AG04450 (cell line): ENCODE measurements at regions not wholly inside any gene's neighbourhood (a gene's known extent, or its start where the extent isn't known, plus 50 kb on each side); places are given as distances from the start of the nearest gene placed in this dataset.

Source experiments
- CTCF ChIA-PET: fragments of 300-600, 350-600 bp; formaldehyde crosslinking; extraction: SDS; loops from one replicate; lab custom pipeline; 2022; ENCODE audit warnings: antibody characterized with exemption, inconsistent platforms; lab: Charles Lee
- POLR2A ChIA-PET: fragments of 350-600 bp; formaldehyde crosslinking; extraction: SDS; loops from one replicate; lab custom pipeline; 2021; ENCODE audit warnings: antibody characterized with exemption, inconsistent platforms; lab: Yijun Ruan, JAX
- DNase-seq: peaks from one replicate; pipeline ENCODE4 v3.0.0-alpha.2; 2011; ENCODE audit warnings: low read depth, low spot score
- H3K27ac ChIP-seq: one replicate; pipeline ENCODE4 v1.5.1; 2012; ENCODE audit warnings: low read depth, low read length, control low read depth
- H3K27me3 ChIP-seq: one replicate; pipeline ENCODE4 v1.6.0; 2012; ENCODE audit warnings: low read length; ENCODE audit not compliant: control insufficient read depth, insufficient read depth
- H3K4me3 ChIP-seq: 2 replicates; pipeline ENCODE4 v1.5.1; 2011; ENCODE audit warnings: mild to moderate bottlenecking, low read depth, low read length, control low read depth
- H3K9me3 ChIP-seq: 2 replicates; pipeline ENCODE4 v1.5.1; 2012; ENCODE audit warnings: low read length; ENCODE audit not compliant: control insufficient read depth, insufficient read depth
- CTCF ChIP-seq: IDR thresholded peaks from 2 replicates; pipeline ENCODE4 v1.5.1; 2011; ENCODE audit warnings: low read depth, low read length, control low read depth, inconsistent platforms

GRCh38 chr2:567496-567864 is 109.7 kb downstream of the TMEM18 start:
- no peak for DNase-seq
- Histone ChIP-seq H3K4me3 (no peak overlapping the region), H3K27me3 (no peaks in the 10 kb centered on the region), H3K27ac (no peak overlapping the region), H3K9me3 (peaks cover 59% of the 10 kb centered on the region)
- CTCF ChIA-PET, result no interaction called here
- no peak for TF ChIP-seq CTCF
- POLR2A ChIA-PET, result no interaction called here

GRCh38 chr2:566379-567313 is 110.6 kb downstream of the TMEM18 start:
- ChIA-PET POLR2A (no interaction called here), CTCF (no interaction called here)
- Histone ChIP-seq H3K9me3 (peaks cover 62% of the 10 kb centered on the region), H3K27ac (no peak overlapping the region), H3K4me3 (no peak overlapping the region), H3K27me3 (no peaks in the 10 kb centered on the region)
- no peak for DNase-seq
- TF ChIP-seq CTCF, result no peak

- Histone ChIP-seq H3K4me3 (no peak overlapping the region), H3K9me3 (peaks cover 62% of the 10 kb centered on the region), H3K27me3 (no peaks in the 10 kb centered on the region), H3K27ac (no peak overlapping the region)
- POLR2A ChIA-PET, result no interaction called here
- no peak for TF ChIP-seq CTCF
- no peak for DNase-seq
- CTCF ChIA-PET, result no interaction called here
Observed at GRCh38 chr2:564471-565181, 112.6 kb downstream of the TMEM18 start.

- no peak for DNase-seq
- no peak overlapping the region for H3K27ac ChIP-seq
- ChIA-PET POLR2A (no interaction called here), CTCF (no interaction called here)
- no peaks in the 10 kb centered on the region for H3K27me3 ChIP-seq
- no peak for TF ChIP-seq CTCF
- H3K9me3 ChIP-seq, result peaks cover 67% of the 10 kb centered on the region
- H3K4me3 ChIP-seq, result no peak overlapping the region
Observed at GRCh38 chr2:563512-563911, 113.7 kb downstream of the TMEM18 start.
